Fibroblast of skin of abdomen (primary cell): ENCODE measurements at regions not wholly inside any gene's neighbourhood (a gene's known extent, or its start where the extent isn't known, plus 50 kb on each side); places are given as distances from the start of the nearest gene placed in this dataset.

Experiments used
- DNase-seq: peaks from one replicate; pipeline ENCODE4 v3.0.0-alpha.2; 2013

- DNase-seq: no peak
These were observed 177.4 kb upstream of the UBL3 start for GRCh38 chr13:30027569-30028455.

GRCh38 chr13:30026909-30027308, 176.5 kb upstream of the UBL3 start:
- DNase-seq: no peak

- DNase-seq: no peak
These were observed 175.7 kb upstream of the UBL3 start for GRCh38 chr13:30026093-30026492.

GRCh38 chr13:30025351-30025750, 174.9 kb upstream of the UBL3 start:
- DNase-seq: no peak

GRCh38 chr13:30024125-30024865, 173.9 kb upstream of the UBL3 start:
- no peak for DNase-seq

- DNase-seq: no peak
These were observed 172.9 kb upstream of the UBL3 start for GRCh38 chr13:30023196-30023895.

- DNase-seq: no peak
These were observed 172.4 kb upstream of the UBL3 start for GRCh38 chr13:30022796-30023195.

- DNase-seq: no peak
These were observed 171.8 kb upstream of the UBL3 start for GRCh38 chr13:30022256-30022655.

GRCh38 chr13:30021611-30022010, 171.2 kb upstream of the UBL3 start:
- no peak for DNase-seq

- no peak for DNase-seq
These were observed 170.4 kb upstream of the UBL3 start for GRCh38 chr13:30020726-30021312.

- DNase-seq: no peak
These were observed 169.5 kb upstream of the UBL3 start for GRCh38 chr13:30019648-30020626.

- no peak for DNase-seq
These were observed 167.5 kb upstream of the UBL3 start for GRCh38 chr13:30017880-30018279.

GRCh38 chr13:30016398-30016797, 166.0 kb upstream of the UBL3 start:
- DNase-seq: no peak

GRCh38 chr13:30009411-30009810, 159.0 kb upstream of the UBL3 start:
- no peak for DNase-seq

GRCh38 chr13:30006246-30006645, 155.8 kb upstream of the UBL3 start:
- no peak for DNase-seq

GRCh38 chr13:30004204-30004603, 153.8 kb upstream of the UBL3 start:
- DNase-seq: peak; percentile 28

- DNase-seq: peak; percentile 86
These were observed 152.2 kb upstream of the UBL3 start for GRCh38 chr13:30002577-30002976.

GRCh38 chr13:30000370-30000765, 150.0 kb upstream of the UBL3 start:
- no peak for DNase-seq

GRCh38 chr13:29999492-30000369, 149.3 kb upstream of the UBL3 start:
- DNase-seq: no peak

GRCh38 chr13:29996316-29996715, 145.9 kb upstream of the UBL3 start:
- no peak for DNase-seq
